Mesenchymal stem cell (in vitro differentiated cells and primary cell): ENCODE measurements at regions not wholly inside any gene's neighbourhood (a gene's known extent, or its start where the extent isn't known, plus 50 kb on each side); places are given as distances from the start of the nearest gene placed in this dataset.

Experiments used
- DNase-seq: peaks from one replicate; pipeline ENCODE4 v3.0.0-alpha.2; 2013
- H2AFZ ChIP-seq: one replicate; pipeline ENCODE4 v1.6.1; 2013; ENCODE audit warnings: low read depth, mild to moderate bottlenecking, control low read depth, inconsistent platforms, low read length, moderate library complexity
- H2AK5ac ChIP-seq: 2 replicates; pipeline ENCODE4 v1.6.1; 2013; ENCODE audit warnings: low read length, moderate library complexity, mild to moderate bottlenecking, inconsistent platforms; ENCODE audit not compliant: severe bottlenecking
- H2BK120ac ChIP-seq: one replicate; pipeline ENCODE4 v1.6.1; 2013; ENCODE audit warnings: low read depth, mild to moderate bottlenecking, inconsistent platforms, low read length, moderate library complexity
- H2BK12ac ChIP-seq, 2 experiments: one replicate each; pipeline ENCODE4 v1.6.1; 2013; ENCODE audit warnings: inconsistent platforms in 2 of 2, low read length in 2 of 2, mild to moderate bottlenecking in 2 of 2, moderate library complexity in 2 of 2, control low read depth in 1 of 2
- H2BK15ac ChIP-seq: one replicate; pipeline ENCODE4 v1.6.1; 2013; ENCODE audit warnings: mild to moderate bottlenecking, low read depth, inconsistent platforms; ENCODE audit not compliant: poor library complexity, severe bottlenecking
- H2BK5ac ChIP-seq: 2 replicates; pipeline ENCODE4 v1.6.1; 2013; ENCODE audit warnings: low read depth, mild to moderate bottlenecking, low read length, control low read depth, inconsistent platforms; ENCODE audit not compliant: poor library complexity, severe bottlenecking
- H3K14ac ChIP-seq, 2 experiments: one replicate each; pipeline ENCODE4 v1.6.1; 2013; ENCODE audit warnings: inconsistent platforms in 2 of 2, low read length in 2 of 2, control low read depth in 1 of 2, mild to moderate bottlenecking in 1 of 2, moderate library complexity in 1 of 2
- H3K18ac ChIP-seq, 2 experiments: one replicate each; pipeline ENCODE4 v1.6.1; 2013; ENCODE audit warnings: inconsistent platforms in 2 of 2, low read length in 2 of 2, control low read depth in 1 of 2, low read depth in 1 of 2, mild to moderate bottlenecking in 1 of 2
- H3K23ac ChIP-seq, 2 experiments: one replicate each; pipeline ENCODE4 v1.6.1; 2013; ENCODE audit warnings: inconsistent platforms in 2 of 2, low read length in 2 of 2, mild to moderate bottlenecking in 2 of 2, moderate library complexity in 2 of 2, control low read depth in 1 of 2
- H3K27ac ChIP-seq: 2 replicates; pipeline ENCODE4 v1.5.1; 2013; ENCODE audit warnings: mild to moderate bottlenecking, moderate library complexity, low read length, control low read depth, inconsistent platforms; ENCODE audit not compliant: poor library complexity, severe bottlenecking
- H3K27me3 ChIP-seq, 2 experiments: 2 replicates each; pipeline versions ENCODE4 v1.6.1 to v1.7.0; 2013; ENCODE audit warnings: low read length in 2 of 2, mild to moderate bottlenecking in 2 of 2, moderate library complexity in 2 of 2, control low read depth in 1 of 2, inconsistent platforms in 1 of 2; ENCODE audit not compliant: control insufficient read depth in 1 of 2, insufficient read depth in 1 of 2
- H3K36me3 ChIP-seq, 2 experiments: 2 replicates each; pipeline versions ENCODE4 v1.6.1 to v1.7.0; 2013; ENCODE audit warnings: low read length in 2 of 2, control low read depth in 1 of 2, inconsistent platforms in 1 of 2, low read depth in 1 of 2, mild to moderate bottlenecking in 1 of 2; ENCODE audit not compliant: insufficient read depth in 2 of 2, control insufficient read depth in 1 of 2
- H3K4ac ChIP-seq, 2 experiments: one replicate each; pipeline ENCODE4 v1.6.1; 2013; ENCODE audit warnings: inconsistent platforms in 2 of 2, low read length in 2 of 2, mild to moderate bottlenecking in 2 of 2, moderate library complexity in 2 of 2, control low read depth in 1 of 2, low read depth in 1 of 2
- H3K4me1 ChIP-seq: 2 replicates; pipeline ENCODE4 v1.6.1; 2013; ENCODE audit warnings: low read depth, low read length, control low read depth; ENCODE audit not compliant: control insufficient read depth, insufficient read depth
- H3K4me2 ChIP-seq: 2 replicates; pipeline ENCODE4 v1.6.1; 2013; ENCODE audit warnings: low read length, mild to moderate bottlenecking, inconsistent platforms; ENCODE audit not compliant: poor library complexity, severe bottlenecking
- H3K4me3 ChIP-seq, 2 experiments: 2 replicates each; pipeline versions ENCODE4 v1.5.1 to v1.7.0; 2013; ENCODE audit warnings: low read length in 2 of 2, mild to moderate bottlenecking in 2 of 2, control low read depth in 1 of 2, low read depth in 1 of 2; ENCODE audit not compliant: insufficient read depth in 1 of 2
- H3K79me1 ChIP-seq: replicated peaks from 2 replicates; pipeline ENCODE4 v1.6.1; 2013; ENCODE audit warnings: mild to moderate bottlenecking, control low read depth, low read length, inconsistent platforms; ENCODE audit not compliant: poor library complexity, severe bottlenecking
- H3K9ac ChIP-seq: 2 replicates; pipeline ENCODE4 v1.7.0; 2013; ENCODE audit warnings: mild to moderate bottlenecking, low read length, moderate library complexity
- H3K9me3 ChIP-seq: 2 replicates; pipeline ENCODE4 v1.7.0; 2013; ENCODE audit warnings: mild to moderate bottlenecking, low read length; ENCODE audit not compliant: control insufficient read depth
- H4K8ac ChIP-seq: one replicate; pipeline ENCODE4 v1.6.1; 2013; ENCODE audit warnings: inconsistent platforms, mild to moderate bottlenecking, low read length, moderate library complexity
- H4K91ac ChIP-seq: one replicate; pipeline ENCODE4 v1.6.1; 2013; ENCODE audit warnings: mild to moderate bottlenecking, low read length, inconsistent platforms
- WGBS: methylation state at CpG from one replicate; pipeline ENCODE4 v1.1.7; 2013; ENCODE audit warnings: mixed read lengths; 5-methylcytosine and 5-hydroxymethylcytosine counted together

- WGBS, result 90% methylated on average over 7 of the region's 7 CpGs
- H2BK12ac ChIP-seq, result no peak overlapping the region
Observed at GRCh38 chr14:51455041-51455835, 196.5 kb upstream of the FRMD6 start.

GRCh38 chr14:51457843-51458562 is 193.7 kb upstream of the FRMD6 start:
- no peak overlapping the region for H3K4me3 ChIP-seq
- H2AFZ ChIP-seq, result no peak overlapping the region
- no peak overlapping the region for H4K8ac ChIP-seq
- no peak overlapping the region for H2BK120ac ChIP-seq
- no peaks in the 10 kb centered on the region for H3K36me3 ChIP-seq
- no peak overlapping the region for H2BK15ac ChIP-seq
- no peak overlapping the region for H3K14ac ChIP-seq
- no peaks in the 10 kb centered on the region for H3K9me3 ChIP-seq
- H3K27me3 ChIP-seq, result no peaks in the 10 kb centered on the region
- H2BK12ac ChIP-seq, result no peak overlapping the region
- no peak overlapping the region for H3K27ac ChIP-seq
- no peak overlapping the region for H2AK5ac ChIP-seq
- H3K79me1 ChIP-seq, result no peaks in the 10 kb centered on the region
- no CpG with 5 or more reads among the region's 1 CpG for WGBS
- H3K4me2 ChIP-seq, result no peak overlapping the region
- no peak overlapping the region for H3K4ac ChIP-seq
- peaks cover 2% of the 10 kb centered on the region for H3K4me1 ChIP-seq
- no peak overlapping the region for H2BK5ac ChIP-seq
- no peak overlapping the region for H3K23ac ChIP-seq
- H4K91ac ChIP-seq, result no peak overlapping the region
- DNase-seq, result no peak
- no peak overlapping the region for H3K18ac ChIP-seq
- no peak overlapping the region for H3K9ac ChIP-seq

More at GRCh38 chr14:51455041-51455835, 196.5 kb upstream of the FRMD6 start:
- Histone ChIP-seq H4K8ac (no peak overlapping the region), H3K9me3 (no peaks in the 10 kb centered on the region), H3K18ac (no peak overlapping the region), H2AK5ac (no peak overlapping the region), H2BK120ac (no peak overlapping the region), H3K36me3 (no peaks in the 10 kb centered on the region), H3K4me2 (no peak overlapping the region), H3K9ac (no peak overlapping the region), H3K4me3 (no peak overlapping the region), H2AFZ (no peak overlapping the region), H3K14ac (no peak overlapping the region), H3K79me1 (no peaks in the 10 kb centered on the region), H3K27ac (no peak overlapping the region), H3K4me1 (peaks cover 2% of the 10 kb centered on the region), H3K23ac (no peak overlapping the region), H4K91ac (no peak overlapping the region), H3K4ac (no peak overlapping the region), H3K27me3 (no peaks in the 10 kb centered on the region), H2BK15ac (no peak overlapping the region), H2BK5ac (no peak overlapping the region)
- DNase-seq, result no peak

- H3K9me3 ChIP-seq, result no peaks in the 10 kb centered on the region
- H3K79me1 ChIP-seq, result no peaks in the 10 kb centered on the region
- H2BK120ac ChIP-seq, result no peak overlapping the region
- peak overlapping the region; percentile 3 for H2AK5ac ChIP-seq
- H2BK12ac ChIP-seq, result peak overlapping the region; percentile 17 to 49
- no peak overlapping the region for H3K4me3 ChIP-seq
- 29% methylated on average over 1 of the region's 1 CpG for WGBS
- H3K27me3 ChIP-seq, result no peaks in the 10 kb centered on the region
- H3K18ac ChIP-seq, result peak overlapping the region in 1 of 2 experiments; percentile 55
- H3K9ac ChIP-seq, result no peak overlapping the region
- peak overlapping the region in 1 of 2 experiments; percentile 1 for H3K14ac ChIP-seq
- H2BK5ac ChIP-seq, result no peak overlapping the region
- peaks cover 2% of the 10 kb centered on the region for H3K4me1 ChIP-seq
- no peak overlapping the region for H3K27ac ChIP-seq
- H3K23ac ChIP-seq, result no peak overlapping the region
- no peak overlapping the region for H3K4me2 ChIP-seq
- no peak overlapping the region for H2AFZ ChIP-seq
- no peak overlapping the region for H4K91ac ChIP-seq
- H3K36me3 ChIP-seq, result no peaks in the 10 kb centered on the region
- no peak overlapping the region for H3K4ac ChIP-seq
- no peak overlapping the region for H2BK15ac ChIP-seq
- no peak overlapping the region for H4K8ac ChIP-seq
- DNase-seq, result no peak
Observed at GRCh38 chr14:51458563-51458955, 193.2 kb upstream of the FRMD6 start.

- Histone ChIP-seq H2AFZ (no peak overlapping the region), H3K14ac (no peak overlapping the region), H3K36me3 (no peaks in the 10 kb centered on the region), H4K8ac (no peak overlapping the region), H3K27ac (no peak overlapping the region), H2BK120ac (no peak overlapping the region), H2BK5ac (no peak overlapping the region), H3K4me3 (no peak overlapping the region), H2BK15ac (no peak overlapping the region), H4K91ac (no peak overlapping the region), H3K23ac (no peak overlapping the region), H3K4ac (no peak overlapping the region), H2BK12ac (no peak overlapping the region), H3K79me1 (no peaks in the 10 kb centered on the region), H3K9ac (no peak overlapping the region), H3K18ac (no peak overlapping the region), H3K4me2 (no peak overlapping the region), H3K9me3 (no peaks in the 10 kb centered on the region), H3K4me1 (no peaks in the 10 kb centered on the region), H3K27me3 (no peaks in the 10 kb centered on the region), H2AK5ac (no peak overlapping the region)
- 20% methylated on average over 1 of the region's 1 CpG for WGBS
- no peak for DNase-seq
Observed at GRCh38 chr14:51460011-51460410, 191.7 kb upstream of the FRMD6 start.
